K562 (cell line): ENCODE measurements at regions not wholly inside any gene's neighbourhood (a gene's known extent, or its start where the extent isn't known, plus 50 kb on each side); places are given as distances from the start of the nearest gene placed in this dataset.
A peak's percentile ranks its signal among the peaks of the same experiment; 100 is the strongest.

ENCODE experiments used
- CEBPZ ChIP-seq: fragments of 150-350 bp; IDR thresholded peaks from 2 replicates; pipeline ENCODE4 v1.6.1; 2014; ENCODE audit warnings: low read depth, mild to moderate bottlenecking, low read length, borderline replicate concordance
- CHD4 ChIP-seq: fragments of 200-600 bp; sonication (generic); IDR thresholded peaks from 3 replicates; pipeline ENCODE4 v1.6.1; 2012; ENCODE audit warnings: low read depth, mild to moderate bottlenecking, mixed read lengths, low read length, inconsistent platforms; ENCODE audit not compliant: insufficient read depth, insufficient replicate concordance, poor library complexity, severe bottlenecking
- CTCFL ChIP-seq: IDR thresholded peaks from 2 replicates; pipeline ENCODE4 v1.6.1; 2011; ENCODE audit warnings: borderline replicate concordance, low read depth, mild to moderate bottlenecking, moderate library complexity, low read length; ENCODE audit not compliant: insufficient read depth, poor library complexity, severe bottlenecking
- GABPB2 ChIP-seq: fragments of 250-450 bp; sonication (Bioruptor Pico); conservative IDR thresholded peaks from 2 replicates; pipeline ENCODE4 v1.5.1; 2021; ENCODE audit warnings: mild to moderate bottlenecking
- HLTF ChIP-seq: fragments of 450-650 bp; IDR thresholded peaks from 2 replicates; pipeline ENCODE4 v1.6.1; 2016
- HNRNPK ChIP-seq: fragments of 200-400 bp; formaldehyde crosslinking; IDR thresholded peaks from one replicate; pipeline ENCODE4 v1.6.1; 2018; ENCODE audit warnings: mild to moderate bottlenecking, low read depth, low read length; ENCODE audit not compliant: poor library complexity, severe bottlenecking
- IRF2 ChIP-seq: sonication (generic); formaldehyde crosslinking; IDR thresholded peaks from 2 replicates; pipeline ENCODE4 v1.8.1; 2022; ENCODE audit warnings: mild to moderate bottlenecking, missing genetic modification reagents
- LARP7 ChIP-seq: fragments of 450-650 bp; IDR thresholded peaks from 2 replicates; pipeline ENCODE4 v1.6.1; 2016
- MITF ChIP-seq: IDR thresholded peaks from 2 replicates; pipeline ENCODE4 v1.6.1; 2014; ENCODE audit warnings: antibody characterized with exemption
- NCOA1 ChIP-seq: fragments of 450-650 bp; IDR thresholded peaks from 2 replicates; pipeline ENCODE4 v1.6.1; 2016; ENCODE audit warnings: low read depth
- PHB2 ChIP-seq: fragments of 450-650 bp; IDR thresholded peaks from 2 replicates; pipeline ENCODE4 v1.6.1; 2017; ENCODE audit warnings: low read depth
- RBM17 ChIP-seq: fragments of 200-400 bp; formaldehyde crosslinking; IDR thresholded peaks from 2 replicates; pipeline ENCODE4 v1.6.1; 2017; ENCODE audit warnings: low read depth, mild to moderate bottlenecking, low read length, borderline replicate concordance
- TSHZ1 ChIP-seq: fragments of 250-450 bp; sonication (Bioruptor Pico); IDR thresholded peaks from 2 replicates; pipeline ENCODE4 v1.4.0; 2020; ENCODE audit warnings: mild to moderate bottlenecking, moderate library complexity
- XRCC5 ChIP-seq: fragments of 200-400 bp; formaldehyde crosslinking; IDR thresholded peaks from 2 replicates; pipeline ENCODE4 v1.6.1; 2017; ENCODE audit warnings: low read depth, mild to moderate bottlenecking, low read length
- ZNF347 ChIP-seq: fragments of 450-650 bp; formaldehyde crosslinking; IDR thresholded peaks from 2 replicates; pipeline ENCODE4 v1.4.0; 2020; ENCODE audit warnings: low read depth, mild to moderate bottlenecking, moderate library complexity
- ZNF76 ChIP-seq: fragments of 250-450 bp; sonication (Bioruptor Pico); IDR thresholded peaks from 2 replicates; pipeline ENCODE4 v1.4.0; 2020; ENCODE audit warnings: mild to moderate bottlenecking, moderate library complexity, borderline replicate concordance
- ZNF830 ChIP-seq: fragments of 250-450 bp; sonication (Bioruptor Pico); IDR thresholded peaks from 2 replicates; pipeline ENCODE4 v1.5.0; 2021; ENCODE audit warnings: mild to moderate bottlenecking

GRCh38 chr19:28521614-28522544, 691.1 kb downstream of the UQCRFS1 start (continued):
- TF ChIP-seq GABPB2 (CRISPR knock-in tag) (no peak), CHD4 (no peak), CTCFL (no peak), LARP7 (no peak), HLTF (no peak), RBM17 (no peak), MITF (no peak), CEBPZ (no peak), NCOA1 (no peak), ZNF830 (CRISPR knock-in tag) (no peak), PHB2 (no peak), ZNF76 (CRISPR knock-in tag) (peak; percentile 85; the same call in 1 of the 2 replicates), IRF2 (no peak), XRCC5 (no peak), TSHZ1 (peak; percentile 70; the same call in 1 of the 2 replicates), HNRNPK (no peak), ZNF347 (no peak)
